SU-DHL-6 (cell line): ENCODE measurements at regions not wholly inside any gene's neighbourhood (a gene's known extent, or its start where the extent isn't known, plus 50 kb on each side); places are given as distances from the start of the nearest gene placed in this dataset.

ENCODE experiments used
- H2AFZ ChIP-seq: fragments of 200-600 bp; sonication (generic); 2 replicates; pipeline ENCODE4 v1.6.1; 2014; ENCODE audit warnings: low read depth, mild to moderate bottlenecking, moderate library complexity, mixed read lengths, antibody characterized with exemption, low read length; ENCODE audit not compliant: severe bottlenecking
- H3F3A ChIP-seq: fragments of 200-600 bp; shearing (Covaris generic); 2 replicates; pipeline ENCODE4 v1.6.0; 2016; ENCODE audit warnings: antibody characterized with exemption, mild to moderate bottlenecking; ENCODE audit not compliant: insufficient read depth
- H3K27ac ChIP-seq: fragments of 200-600 bp; sonication (generic); 2 replicates; pipeline ENCODE4 v1.5.1; 2016; ENCODE audit warnings: low read depth, mild to moderate bottlenecking, low read length, moderate library complexity, mixed read lengths
- H3K27me3 ChIP-seq: fragments of 200-600 bp; sonication (generic), shearing (Covaris generic); 2 replicates; pipeline ENCODE4 v1.6.0; 2014; ENCODE audit warnings: mild to moderate bottlenecking, low read length
- H3K36me3 ChIP-seq: fragments of 200-600 bp; sonication (generic); 2 replicates; pipeline ENCODE4 v1.6.1; 2014; ENCODE audit warnings: mild to moderate bottlenecking, low read length, mixed read lengths
- H3K4me2 ChIP-seq: fragments of 300-600, 200-600 bp; shearing (Covaris generic), sonication (generic); 2 replicates; pipeline ENCODE4 v1.6.0; 2014; ENCODE audit warnings: low read length, low read depth, mild to moderate bottlenecking; ENCODE audit not compliant: poor library complexity, severe bottlenecking
- H3K4me3 ChIP-seq: fragments of 200-600 bp; sonication (generic); 2 replicates; pipeline ENCODE4 v1.5.1; 2014; ENCODE audit warnings: antibody characterized with exemption, low read length, mild to moderate bottlenecking, mixed read lengths; ENCODE audit not compliant: insufficient read depth, poor library complexity, severe bottlenecking
- H3K79me2 ChIP-seq: fragments of 200-600 bp; sonication (generic); 2 replicates; pipeline ENCODE4 v1.6.1; 2014; ENCODE audit warnings: mild to moderate bottlenecking, low read length, moderate library complexity; ENCODE audit not compliant: insufficient read depth
- H3K9ac ChIP-seq: fragments of 200-600 bp; sonication (generic); 2 replicates; pipeline ENCODE4 v1.7.0; 2014; ENCODE audit warnings: mild to moderate bottlenecking, low read length
- H3K9me2 ChIP-seq: fragments of 200-600 bp; sonication (generic); replicated peaks from 2 replicates; pipeline ENCODE4 v1.6.1; 2014; ENCODE audit warnings: low read length; ENCODE audit not compliant: insufficient read depth
- H3K9me3 ChIP-seq: fragments of 200-600 bp; sonication (generic); 2 replicates; pipeline ENCODE4 v1.6.1; 2014; ENCODE audit warnings: low read length, mixed read lengths; ENCODE audit not compliant: insufficient read depth
- H4K20me1 ChIP-seq: fragments of 200-600 bp; sonication (generic); 2 replicates; pipeline ENCODE4 v1.6.1; 2014; ENCODE audit warnings: low read depth, mild to moderate bottlenecking, antibody characterized with exemption, low read length, moderate library complexity, mixed read lengths
- EZH2phosphoT487 ChIP-seq: fragments of 200-600 bp; sonication (generic), shearing (Covaris generic); conservative IDR thresholded peaks from 2 replicates; pipeline ENCODE4 v1.6.1; 2018; ENCODE audit warnings: mild to moderate bottlenecking, antibody characterized with exemption, low read length, moderate library complexity, mixed read lengths
- TF ChIP-seq, protein P1 (sequence below): fragments of 200-600 bp; sonication (generic); IDR thresholded peaks from one replicate; pipeline ENCODE4 v1.5.1; 2017; ENCODE audit warnings: antibody characterized with exemption, mild to moderate bottlenecking, low read length, moderate library complexity; ENCODE audit not compliant: insufficient read depth, poor library complexity, severe bottlenecking

DNA sequence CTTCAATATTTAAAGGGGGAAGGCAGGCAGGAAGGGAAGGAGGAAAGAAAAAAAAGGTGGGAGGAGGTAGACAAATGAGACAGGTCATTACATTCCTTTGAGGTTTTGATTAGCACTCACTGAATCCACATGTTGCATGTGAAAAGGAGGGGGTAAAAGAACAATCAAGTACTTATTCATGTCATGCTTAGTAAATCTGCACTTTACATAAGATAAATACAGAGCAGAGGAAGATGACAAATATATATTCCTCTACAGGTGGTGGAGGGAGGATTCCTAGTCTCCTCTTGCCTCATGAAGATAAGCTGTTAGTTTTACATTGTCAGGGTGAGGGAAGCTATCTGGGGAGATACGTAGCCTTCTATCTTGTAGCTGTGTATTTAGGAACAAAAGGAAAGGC, 1645.4 kb upstream of the SPRY2 start:
- Histone ChIP-seq H3K9ac (no peak overlapping the region), H3K9me3 (no peaks in the 10 kb centered on the region), H3K9me2 (no peaks in the 10 kb centered on the region), H3K36me3 (no peaks in the 10 kb centered on the region), H3K27ac (no peak overlapping the region), H3K4me3 (no peak overlapping the region), H4K20me1 (no peaks in the 10 kb centered on the region), H2AFZ (no peak overlapping the region), H3K27me3 (no peaks in the 10 kb centered on the region), H3F3A (no peaks in the 10 kb centered on the region), H3K4me2 (no peak overlapping the region), H3K79me2 (no peaks in the 10 kb centered on the region)
- TF ChIP-seq EZH2phosphoT487 = no peak
- TF ChIP-seq, protein P1, sequence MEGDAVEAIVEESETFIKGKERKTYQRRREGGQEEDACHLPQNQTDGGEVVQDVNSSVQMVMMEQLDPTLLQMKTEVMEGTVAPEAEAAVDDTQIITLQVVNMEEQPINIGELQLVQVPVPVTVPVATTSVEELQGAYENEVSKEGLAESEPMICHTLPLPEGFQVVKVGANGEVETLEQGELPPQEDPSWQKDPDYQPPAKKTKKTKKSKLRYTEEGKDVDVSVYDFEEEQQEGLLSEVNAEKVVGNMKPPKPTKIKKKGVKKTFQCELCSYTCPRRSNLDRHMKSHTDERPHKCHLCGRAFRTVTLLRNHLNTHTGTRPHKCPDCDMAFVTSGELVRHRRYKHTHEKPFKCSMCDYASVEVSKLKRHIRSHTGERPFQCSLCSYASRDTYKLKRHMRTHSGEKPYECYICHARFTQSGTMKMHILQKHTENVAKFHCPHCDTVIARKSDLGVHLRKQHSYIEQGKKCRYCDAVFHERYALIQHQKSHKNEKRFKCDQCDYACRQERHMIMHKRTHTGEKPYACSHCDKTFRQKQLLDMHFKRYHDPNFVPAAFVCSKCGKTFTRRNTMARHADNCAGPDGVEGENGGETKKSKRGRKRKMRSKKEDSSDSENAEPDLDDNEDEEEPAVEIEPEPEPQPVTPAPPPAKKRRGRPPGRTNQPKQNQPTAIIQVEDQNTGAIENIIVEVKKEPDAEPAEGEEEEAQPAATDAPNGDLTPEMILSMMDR = no peak

- Histone ChIP-seq H3K4me3 (no peak overlapping the region), H3K27ac (no peak overlapping the region), H3K9me3 (no peaks in the 10 kb centered on the region), H3K9me2 (no peaks in the 10 kb centered on the region), H3F3A (no peaks in the 10 kb centered on the region), H3K79me2 (no peaks in the 10 kb centered on the region), H3K36me3 (no peaks in the 10 kb centered on the region), H4K20me1 (no peaks in the 10 kb centered on the region), H2AFZ (no peak overlapping the region), H3K27me3 (no peaks in the 10 kb centered on the region), H3K4me2 (no peak overlapping the region), H3K9ac (no peak overlapping the region)
- TF ChIP-seq, protein P1 = no peak
- no peak for TF ChIP-seq EZH2phosphoT487
Observed at GRCh38 chr13:81957121-81957520, 1616.2 kb upstream of the SPRY2 start.

- H3K4me3 ChIP-seq = no peak overlapping the region
- no peaks in the 10 kb centered on the region for H3K79me2 ChIP-seq
- no peak overlapping the region for H3K4me2 ChIP-seq
- TF ChIP-seq, protein P1 = no peak
- TF ChIP-seq EZH2phosphoT487 = no peak
- no peaks in the 10 kb centered on the region for H3K9me2 ChIP-seq
- no peaks in the 10 kb centered on the region for H3K36me3 ChIP-seq
- no peak overlapping the region for H3K27ac ChIP-seq
- no peaks in the 10 kb centered on the region for H3K9me3 ChIP-seq
- H3K9ac ChIP-seq = no peak overlapping the region
- H2AFZ ChIP-seq = no peak overlapping the region
- H3F3A ChIP-seq = no peaks in the 10 kb centered on the region
- H3K27me3 ChIP-seq = no peaks in the 10 kb centered on the region
- no peaks in the 10 kb centered on the region for H4K20me1 ChIP-seq
Observed at GRCh38 chr13:81929988-81930387, 1589.1 kb upstream of the SPRY2 start.
